Kidney epithelial cell (primary cell): ENCODE measurements at regions not wholly inside any gene's neighbourhood (a gene's known extent, or its start where the extent isn't known, plus 50 kb on each side); places are given as distances from the start of the nearest gene placed in this dataset.

ENCODE experiments used
- DNase-seq: peaks from one replicate; pipeline ENCODE4 v3.0.0-alpha.2; 2010; ENCODE audit warnings: low read depth
- H3K27me3 ChIP-seq: 2 replicates; pipeline ENCODE4 v1.6.0; 2011; ENCODE audit warnings: low read length; ENCODE audit not compliant: control insufficient read depth, insufficient read depth
- H3K36me3 ChIP-seq: 2 replicates; pipeline ENCODE4 v1.5.1; 2011; ENCODE audit warnings: low read length; ENCODE audit not compliant: control insufficient read depth, insufficient read depth
- H3K4me3 ChIP-seq: 2 replicates; pipeline ENCODE4 v1.5.1; 2011; ENCODE audit warnings: low read depth, mild to moderate bottlenecking, control low read depth, low read length
- CTCF ChIP-seq: IDR thresholded peaks from 2 replicates; pipeline ENCODE4 v1.5.1; 2011; ENCODE audit warnings: mild to moderate bottlenecking, moderate library complexity, low read length, control low read depth, inconsistent platforms; ENCODE audit not compliant: insufficient read depth, poor library complexity, severe bottlenecking

DNA sequence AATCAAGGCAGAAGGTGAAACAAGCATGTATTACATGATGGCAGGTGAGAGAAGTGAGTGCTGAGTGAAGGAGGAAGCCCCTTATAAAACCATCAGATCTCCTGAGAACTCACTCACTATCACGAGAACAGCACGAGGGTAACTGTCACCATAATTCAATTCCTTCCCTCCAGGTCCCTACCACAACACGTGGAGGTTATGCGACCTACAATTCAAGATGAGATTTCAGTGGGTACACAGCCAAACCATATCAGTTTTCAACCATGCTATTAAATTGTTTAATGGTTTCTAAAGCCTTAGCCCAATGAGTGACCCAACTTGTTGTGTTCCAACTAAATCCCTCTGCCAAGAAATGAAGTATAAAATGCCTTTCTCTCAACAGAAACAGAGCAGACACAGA lies 519.8 kb downstream of the GBA3 start:
- no peaks in the 10 kb centered on the region for H3K27me3 ChIP-seq
- no peak overlapping the region for H3K4me3 ChIP-seq
- no peak for DNase-seq
- no peaks in the 10 kb centered on the region for H3K36me3 ChIP-seq
- TF ChIP-seq CTCF, result no peak

GRCh38 chr4:23207059-23207458 lies 514.3 kb downstream of the GBA3 start:
- H3K27me3 ChIP-seq, result no peaks in the 10 kb centered on the region
- no peak for DNase-seq
- no peak overlapping the region for H3K4me3 ChIP-seq
- no peak for TF ChIP-seq CTCF
- no peaks in the 10 kb centered on the region for H3K36me3 ChIP-seq

DNA sequence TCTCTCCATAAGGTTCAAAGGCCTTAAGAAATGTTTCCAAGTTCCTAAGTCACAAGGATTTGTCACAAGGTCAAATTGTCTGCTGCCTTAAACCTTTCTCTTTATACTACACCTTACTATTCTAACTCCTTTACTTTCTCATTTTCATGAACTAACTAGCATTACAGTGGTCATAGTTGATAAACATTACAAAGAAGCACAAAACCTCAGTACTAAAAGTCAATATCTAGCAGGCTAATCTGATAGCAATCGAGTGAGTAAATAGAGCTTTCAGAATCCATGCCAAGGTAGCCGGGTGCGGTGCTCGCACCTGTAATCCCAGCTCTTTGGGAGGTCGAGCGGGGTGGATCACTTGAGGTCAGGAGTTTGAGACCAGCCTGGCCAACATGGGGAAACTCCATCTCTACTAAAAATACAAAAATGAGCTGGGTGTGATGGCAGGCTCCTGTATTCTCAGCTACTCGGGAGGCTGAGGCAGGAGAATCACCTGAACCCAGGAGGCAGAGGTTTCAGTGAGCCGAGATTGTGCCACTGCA lies 510.0 kb downstream of the GBA3 start:
- TF ChIP-seq CTCF, result no peak
- Histone ChIP-seq H3K27me3 (no peaks in the 10 kb centered on the region), H3K4me3 (no peak overlapping the region), H3K36me3 (no peaks in the 10 kb centered on the region)
- no peak for DNase-seq

- Histone ChIP-seq H3K36me3 (no peaks in the 10 kb centered on the region), H3K4me3 (no peak overlapping the region), H3K27me3 (no peaks in the 10 kb centered on the region)
- no peak for TF ChIP-seq CTCF
- DNase-seq, result no peak
Measured at GRCh38 chr4:23194751-23195150, 502.0 kb downstream of the GBA3 start.

- DNase-seq, result no peak
- Histone ChIP-seq H3K36me3 (no peaks in the 10 kb centered on the region), H3K27me3 (no peaks in the 10 kb centered on the region), H3K4me3 (no peak overlapping the region)
- no peak for TF ChIP-seq CTCF
Measured at GRCh38 chr4:23174179-23174578, 481.4 kb downstream of the GBA3 start.

- Histone ChIP-seq H3K27me3 (no peaks in the 10 kb centered on the region), H3K4me3 (no peak overlapping the region), H3K36me3 (no peaks in the 10 kb centered on the region)
- no peak for DNase-seq
- TF ChIP-seq CTCF, result no peak
Measured at GRCh38 chr4:23171976-23172375, 479.2 kb downstream of the GBA3 start.
